K562 (cell line): ENCODE measurements at regions not wholly inside any gene's neighbourhood (a gene's known extent, or its start where the extent isn't known, plus 50 kb on each side); places are given as distances from the start of the nearest gene placed in this dataset.

Experiments used
- ATAC-seq: fragments of 200-7000 bp; cut with Tn5 transposase; 3 replicates; pipeline ENCODE4 v1.9.1; 2020; ENCODE audit warnings: moderate library complexity
- BruUV-seq: library from RNA; stranded (reverse); fragments of 400-500 nt; replicated peaks from 2 replicates; lab custom pipeline; 2021; lab: Mats Ljungman, UMichigan
- CTCF ChIA-PET: fragments of 300-600 bp; formaldehyde crosslinking; extraction: SDS; loops from one replicate; lab custom pipeline; 2021; ENCODE audit warnings: low intra/inter-chr PET ratio; lab: Yijun Ruan, JAX
- POLR2A ChIA-PET: fragments of 300-600, 350-650 bp; sonication (Branson Sonifier 250); formaldehyde crosslinking; extraction: SDS; loops from one replicate; lab custom pipeline; 2021; ENCODE audit warnings: antibody characterized with exemption, inconsistent platforms; lab: Yijun Ruan, JAX
- DNase-seq, 4 experiments: peaks; one replicate each; pipeline versions ENCODE4 v3.0.0 to v3.0.0-alpha.2; 2011 to 2018; ENCODE audit warnings: low spot score in 3 of 4, mixed read lengths in 3 of 4; ENCODE audit errors: extremely low read depth in 1 of 4
- FAIRE-seq: peaks from 2 replicates; lab custom pipeline; 2011; peaks lifted over from hg19 to GRCh38; lab: Jason Lieb, UNC
- H2AFZ ChIP-seq: 2 replicates; pipeline ENCODE4 v1.6.0; 2011; ENCODE audit warnings: low read depth, low read length, control low read depth, inconsistent platforms
- H3K27ac ChIP-seq: fragments of 200-600 bp; 3 replicates; pipeline ENCODE4 v1.8.0; 2011; ENCODE audit warnings: low read depth, mild to moderate bottlenecking, control low read depth, inconsistent platforms, low read length, moderate library complexity, mixed read lengths; ENCODE audit errors: extremely low read depth
- H3K27me3 ChIP-seq, 2 experiments: fragments of 300-600 bp in 1 of 2; 2 replicates in 1 of 2; 3 replicates in 1 of 2; pipeline versions ENCODE4 v1.6.0 to v1.8.0; 2011; ENCODE audit warnings: inconsistent platforms in 2 of 2, low read length in 2 of 2, mild to moderate bottlenecking in 1 of 2, mixed read lengths in 1 of 2, moderate library complexity in 1 of 2; ENCODE audit not compliant: control insufficient read depth in 2 of 2, insufficient read depth in 2 of 2
- H3K36me3 ChIP-seq: fragments of 300-600 bp; 3 replicates; pipeline ENCODE4 v1.8.0; 2011; ENCODE audit warnings: mild to moderate bottlenecking, low read length, inconsistent platforms; ENCODE audit not compliant: control insufficient read depth, insufficient read depth
- H3K4me1 ChIP-seq, 2 experiments: fragments of 200-600 bp in 1 of 2; replicated peaks in 1 of 2; 2 replicates in 1 of 2; 3 replicates in 1 of 2; pipeline versions ENCODE4 v1.5.1 to v1.8.0; 2011; ENCODE audit warnings: inconsistent platforms in 2 of 2, low read length in 2 of 2, mild to moderate bottlenecking in 1 of 2, mixed read lengths in 1 of 2, moderate library complexity in 1 of 2; ENCODE audit not compliant: control insufficient read depth in 2 of 2, insufficient read depth in 2 of 2
- H3K4me2 ChIP-seq: 2 replicates; pipeline ENCODE4 v1.6.1; 2011; ENCODE audit warnings: low read length, control low read depth, inconsistent platforms, mixed read lengths; ENCODE audit not compliant: insufficient read depth
- H3K4me3 ChIP-seq: fragments of 200-600 bp; sonication (generic), shearing (Covaris generic); 2 replicates; pipeline ENCODE4 v1.5.1; 2016; ENCODE audit warnings: control low read depth, inconsistent platforms
- H3K79me2 ChIP-seq: fragments of 200-600 bp; 3 replicates; pipeline ENCODE4 v1.8.0; 2011; ENCODE audit warnings: low read length, inconsistent platforms; ENCODE audit not compliant: control insufficient read depth, insufficient read depth
- H3K9ac ChIP-seq, 2 experiments: 2 replicates each; pipeline versions ENCODE4 v1.6.0 to v1.6.1; 2011; ENCODE audit warnings: low read depth in 2 of 2, low read length in 2 of 2, control low read depth in 1 of 2, inconsistent platforms in 1 of 2, mild to moderate bottlenecking in 1 of 2, mixed read lengths in 1 of 2; ENCODE audit not compliant: insufficient read depth in 1 of 2
- H3K9me1 ChIP-seq: one replicate; pipeline ENCODE4 v1.6.0; 2011; ENCODE audit warnings: inconsistent platforms, mild to moderate bottlenecking, low read length, moderate library complexity; ENCODE audit not compliant: control insufficient read depth, insufficient read depth
- H3K9me3 ChIP-seq: replicated peaks from 2 replicates; pipeline ENCODE4 v1.5.1; 2011; ENCODE audit warnings: low read depth, low read length, inconsistent platforms; ENCODE audit not compliant: control insufficient read depth, insufficient read depth
- H4K20me1 ChIP-seq: replicated peaks from 2 replicates; pipeline ENCODE4 v1.6.1; 2011; ENCODE audit warnings: low read length, inconsistent platforms, mixed read lengths; ENCODE audit not compliant: control insufficient read depth, insufficient read depth
- CHCHD3 ChIP-seq: fragments of 250-450 bp; sonication (Bioruptor Pico); IDR thresholded peaks from 2 replicates; pipeline ENCODE4 v2.1.2; 2022; ENCODE audit warnings: mild to moderate bottlenecking
- CTCF ChIP-seq, 3 experiments: IDR thresholded peaks in 2 of 3; conservative IDR thresholded peaks in 1 of 3; 2 replicates each; pipeline ENCODE4 v1.5.1; 2011 to 2012; ENCODE audit warnings: low read length in 3 of 3, mild to moderate bottlenecking in 3 of 3, control low read depth in 2 of 3, improper control_type of control experiment in 1 of 3, inconsistent platforms in 1 of 3, low read depth in 1 of 3, mixed read lengths in 1 of 3, moderate library complexity in 1 of 3; ENCODE audit not compliant: insufficient read depth in 2 of 3
- FOXA3 ChIP-seq, 2 experiments: fragments of 450-650 bp in 1 of 2; sonication (generic) in 1 of 2; formaldehyde crosslinking; IDR thresholded peaks in 1 of 2; conservative IDR thresholded peaks in 1 of 2; 2 replicates each; pipeline versions ENCODE4 v1.4.0 to v1.8.0; 2020 to 2022; ENCODE audit warnings: mild to moderate bottlenecking in 2 of 2, missing genetic modification reagents in 1 of 2
- MBD1 ChIP-seq: fragments of 250-450 bp; sonication (Bioruptor Pico); IDR thresholded peaks from 2 replicates; pipeline ENCODE4 v1.8.0; 2022; ENCODE audit warnings: inconsistent platforms
- MEIS2 ChIP-seq: fragments of 450-650 bp; IDR thresholded peaks from 2 replicates; pipeline ENCODE4 v1.6.1; 2014; ENCODE audit warnings: mild to moderate bottlenecking; ENCODE audit not compliant: partially characterized antibody
- SMARCB1 ChIP-seq: IDR thresholded peaks from 2 replicates; pipeline ENCODE4 v1.6.1; 2011; ENCODE audit warnings: improper control_type of control experiment, low read depth; ENCODE audit not compliant: insufficient read length
- TRIM24 ChIP-seq, 2 experiments: fragments of 450-650 bp; IDR thresholded peaks; 2 replicates each; pipeline ENCODE4 v1.6.1; 2016
- ZC3H11A ChIP-seq: IDR thresholded peaks from 2 replicates; pipeline ENCODE4 v1.6.1; 2012; ENCODE audit warnings: low read depth, low read length, improper control_type of control experiment
- ZFX ChIP-seq: sonication (generic); formaldehyde crosslinking; IDR thresholded peaks from 2 replicates; pipeline ENCODE4 v1.8.0; 2022; ENCODE audit warnings: mild to moderate bottlenecking, missing genetic modification reagents, moderate library complexity
- WGBS: fragments of 100-300 bp; shearing (Covaris generic); methylation state at CpG from one replicate; pipeline ENCODE4 v1.1.6; 2016; ENCODE audit warnings: low coverage, mixed read lengths; ENCODE audit not compliant: insufficient coverage; ENCODE audit errors: missing lambda C conversion rate; 5-methylcytosine and 5-hydroxymethylcytosine counted together
- in situ Hi-C: fragments of 300-500 bp; cut with MboI; formaldehyde crosslinking; loops from 4 replicates; pipeline ENCODE4 v1.15.0; 2018; ENCODE audit warnings: inconsistent platforms, mixed read lengths
- intact Hi-C: fragments of 100-400 bp; cut with micrococcal nuclease; formaldehyde crosslinking; loops from 2 replicates; pipeline ENCODE4 v1.14.2; 2022

GRCh38 chr15:62482785-62483429 is 317.8 kb upstream of the C2CD4B start:
- WGBS, result 2% methylated on average over 5 of the region's 5 CpGs
- H3K27ac ChIP-seq, result no peak overlapping the region
- peak; percentile 13 to 42 (median 24) for DNase-seq
- in situ Hi-C loops (no loop called here), intact Hi-C loops (no loop called here)
- no peak overlapping the region for H2AFZ ChIP-seq
- H3K9me3 ChIP-seq, result no peaks in the 10 kb centered on the region
- peaks cover 3% of the 10 kb centered on the region; the same call in 1 of the 2 replicates for H4K20me1 ChIP-seq
- no TSS peak for BruUV-seq
- H3K36me3 ChIP-seq, result no peaks in the 10 kb centered on the region
- ATAC-seq, result peak; percentile 87
- H3K79me2 ChIP-seq, result no peaks in the 10 kb centered on the region
- H3K4me1 ChIP-seq, result no peaks in the 10 kb centered on the region; a peak in 1 of 5 replicates
- H3K27me3 ChIP-seq, result peaks cover 9 to 27% of the 10 kb centered on the region in 2 experiments; a peak in 4 of 5 replicates
- peak; percentile 69 for FAIRE-seq
- H3K4me3 ChIP-seq, result no peak overlapping the region
- no peaks in the 10 kb centered on the region for H3K9me1 ChIP-seq
- no peak overlapping the region for H3K9ac ChIP-seq
- ChIA-PET POLR2A (interaction anchor here (0.6 kb wide), 1 partner anchor 64 kb away, joined by 4 read pairs; no protein-coding TSS in a partner anchor), CTCF (no interaction called here)
- H3K4me2 ChIP-seq, result no peak overlapping the region
- TF ChIP-seq TRIM24 (IDR thresholded peaks at IDR 0.05) (no peak), ZC3H11A (no peak), FOXA3 (CRISPR knock-in tag; conservative IDR thresholded peaks at IDR 0.05 in 1 of 2, IDR thresholded peaks at IDR 0.05 in 1 of 2) (peak in 1 of 2 experiments; percentile 22; a peak in 1 of 4 replicates), SMARCB1 (no peak), ZFX (CRISPR knock-in tag) (no peak), MEIS2 (peak; percentile 27), CHCHD3 (no peak), CTCF (IDR thresholded peaks at IDR 0.05 in 2 of 3, conservative IDR thresholded peaks at IDR 0.05 in 1 of 3; ENCODE audit: insufficient read depth in 2 of 3, low read depth in 1 of 3, low read length in 3 of 3) (peak; percentile 34 to 58 (median 50); a peak in 5 of 6 replicates), MBD1 (CRISPR knock-in tag) (no peak)
